Neural cell (in vitro differentiated cells): ENCODE measurements at regions not wholly inside any gene's neighbourhood (a gene's known extent, or its start where the extent isn't known, plus 50 kb on each side); places are given as distances from the start of the nearest gene placed in this dataset.

ENCODE experiments used
- CTCF ChIP-seq: fragments of 450-650 bp; IDR thresholded peaks from 2 replicates; pipeline ENCODE4 v1.5.1; 2014; ENCODE audit warnings: antibody characterized with exemption, mild to moderate bottlenecking, moderate library complexity; ENCODE audit not compliant: poor library complexity, severe bottlenecking
- EP300 ChIP-seq: fragments of 450-650 bp; conservative IDR thresholded peaks from 2 replicates; pipeline ENCODE4 v1.6.1; 2014; ENCODE audit warnings: antibody characterized with exemption, mild to moderate bottlenecking, moderate library complexity; ENCODE audit not compliant: poor library complexity, severe bottlenecking
- EZH2 ChIP-seq: fragments of 200-600, 300-800 bp; shearing (Covaris generic), sonication (generic); IDR thresholded peaks from 2 replicates; pipeline ENCODE4 v1.6.1; 2014; ENCODE audit warnings: antibody characterized with exemption, low read length, borderline replicate concordance, mild to moderate bottlenecking; ENCODE audit not compliant: insufficient read depth, poor library complexity, severe bottlenecking
- MXI1 ChIP-seq: fragments of 450-650 bp; conservative IDR thresholded peaks from 2 replicates; pipeline ENCODE4 v1.6.1; 2014; ENCODE audit warnings: antibody characterized with exemption, mild to moderate bottlenecking; ENCODE audit not compliant: poor library complexity, severe bottlenecking
- RAD21 ChIP-seq: fragments of 450-650 bp; conservative IDR thresholded peaks from 2 replicates; pipeline ENCODE4 v1.6.1; 2014; ENCODE audit warnings: antibody characterized with exemption, mild to moderate bottlenecking, moderate library complexity
- REST ChIP-seq: IDR thresholded peaks from 2 replicates; pipeline ENCODE4 v1.6.1; 2012; ENCODE audit warnings: borderline replicate concordance
- TAF1 ChIP-seq: IDR thresholded peaks from 2 replicates; pipeline ENCODE4 v1.6.1; 2012; ENCODE audit warnings: low read depth

GRCh38 chr9:21672761-21673160 is 129.7 kb upstream of the MTAP start:
- TF ChIP-seq CTCF (no peak), REST (no peak), EZH2 (no peak), TAF1 (no peak), MXI1 (no peak), EP300 (no peak), RAD21 (no peak)
